Panc1 (cell line): ENCODE measurements at regions not wholly inside any gene's neighbourhood (a gene's known extent, or its start where the extent isn't known, plus 50 kb on each side); places are given as distances from the start of the nearest gene placed in this dataset.

ENCODE experiments used
- ATAC-seq: fragments of 200-7000 bp; cut with Tn5 transposase; 2 replicates; pipeline ENCODE4 v1.9.1; 2020; ENCODE audit warnings: mild to moderate bottlenecking, moderate library complexity
- BruUV-seq: library from RNA; stranded (reverse); fragments of 400-500 nt; replicated peaks from 2 replicates; lab custom pipeline; 2021; lab: Mats Ljungman, UMichigan
- CTCF ChIA-PET: fragments of 300-600 bp; sonication (Branson Sonifier 250); formaldehyde crosslinking; loops from one replicate; lab custom pipeline; 2022; ENCODE audit warnings: antibody characterized with exemption; lab: Charles Lee
- POLR2A ChIA-PET: fragments of 300-600 bp; sonication (Branson Sonifier 250); formaldehyde crosslinking; loops from one replicate; lab custom pipeline; 2022; ENCODE audit warnings: antibody characterized with exemption; lab: Charles Lee
- DNase-seq: peaks from one replicate; pipeline ENCODE4 v3.0.0-alpha.2; 2010; ENCODE audit warnings: low read depth, low spot score
- H3K27ac ChIP-seq: 2 replicates; pipeline ENCODE4 v1.5.1; 2011; ENCODE audit warnings: mild to moderate bottlenecking, low read length, inconsistent platforms
- H3K27me3 ChIP-seq: fragments of 200-500 bp; sonication (Bioruptor generic); 2 replicates; pipeline ENCODE4 v1.6.0; 2014; ENCODE audit warnings: low read length, inconsistent platforms; ENCODE audit not compliant: control insufficient read depth, insufficient read depth
- H3K36me3 ChIP-seq: fragments of 200-500 bp; sonication (Bioruptor generic); 2 replicates; pipeline ENCODE4 v1.5.1; 2014; ENCODE audit warnings: inconsistent platforms, mild to moderate bottlenecking, low read length, moderate library complexity; ENCODE audit not compliant: control insufficient read depth, insufficient read depth
- H3K4me1 ChIP-seq: 2 replicates; pipeline ENCODE4 v1.5.1; 2011; ENCODE audit warnings: inconsistent platforms, mild to moderate bottlenecking, low read length, moderate library complexity; ENCODE audit not compliant: control insufficient read depth, insufficient read depth
- H3K4me3 ChIP-seq, 2 experiments: 2 replicates each; pipeline ENCODE4 v1.5.1; 2011 to 2012; ENCODE audit warnings: low read depth in 2 of 2, low read length in 2 of 2, mild to moderate bottlenecking in 2 of 2, inconsistent platforms in 1 of 2, moderate library complexity in 1 of 2
- H3K9me3 ChIP-seq: fragments of 200-500 bp; sonication (Bioruptor generic); 2 replicates; pipeline ENCODE4 v1.5.1; 2014; ENCODE audit warnings: low read depth, mild to moderate bottlenecking, inconsistent platforms, low read length, moderate library complexity; ENCODE audit not compliant: control insufficient read depth, insufficient read depth
- CTCF ChIP-seq: fragments of 450-650 bp; IDR thresholded peaks from 2 replicates; pipeline ENCODE4 v1.5.1; 2017; ENCODE audit warnings: mild to moderate bottlenecking
- POLR2AphosphoS5 ChIP-seq: IDR thresholded peaks from 2 replicates; pipeline ENCODE4 v1.6.1; 2012; ENCODE audit warnings: mild to moderate bottlenecking, low read depth, low read length, moderate library complexity
- REST ChIP-seq, 2 experiments: IDR thresholded peaks; 2 replicates each; pipeline ENCODE4 v1.6.1; 2011 to 2012; ENCODE audit warnings: low read depth in 2 of 2, control low read depth in 1 of 2, low read length in 1 of 2, mild to moderate bottlenecking in 1 of 2, moderate library complexity in 1 of 2; ENCODE audit not compliant: insufficient read depth in 1 of 2
- SIN3A ChIP-seq: IDR thresholded peaks from 2 replicates; pipeline ENCODE4 v1.6.1; 2012; ENCODE audit warnings: low read depth, mild to moderate bottlenecking, low read length, moderate library complexity, borderline replicate concordance; ENCODE audit not compliant: insufficient read depth
- TCF7L2 ChIP-seq: IDR thresholded peaks from 2 replicates; pipeline ENCODE4 v1.6.1; 2011; ENCODE audit warnings: mild to moderate bottlenecking, low read depth, low read length, inconsistent platforms
- in situ Hi-C: cut with HindIII; loops from 2 replicates; pipeline ENCODE4 v1.10.0; 2016; ENCODE audit warnings: low sequenced_read_pairs, low pct_unique_long_range_greater_than_20kb
- intact Hi-C: fragments of 100-400 bp; cut with micrococcal nuclease; formaldehyde crosslinking; loops from one replicate; pipeline ENCODE4 v1.10.0; 2022; ENCODE audit not compliant: unreplicated experiment

- BruUV-seq = no TSS peak
- ChIA-PET POLR2A (no interaction called here), CTCF (no interaction called here)
- H3K9me3 ChIP-seq = no peaks in the 10 kb centered on the region
- H3K27me3 ChIP-seq = peaks cover 7% of the 10 kb centered on the region
- in situ Hi-C loops = no loop called here
- no peak overlapping the region for H3K4me3 ChIP-seq
- no peaks in the 10 kb centered on the region for H3K4me1 ChIP-seq
- H3K27ac ChIP-seq = no peak overlapping the region
- intact Hi-C loops = no loop called here
- H3K36me3 ChIP-seq = no peaks in the 10 kb centered on the region
- no peak for DNase-seq
- TF ChIP-seq CTCF (no peak), REST (IDR thresholded peaks at IDR 0.05; ENCODE audit: insufficient read depth in 1 of 2, low read depth in 2 of 2, low read length in 1 of 2) (no peak), SIN3A (no peak), POLR2AphosphoS5 (no peak), TCF7L2 (no peak)
- no peak for ATAC-seq
Measured at GRCh38 chr6:167730441-167730840, 96.3 kb upstream of the AFDN start.

GRCh38 chr6:167731216-167731615 lies 95.5 kb upstream of the AFDN start:
- Histone ChIP-seq H3K4me3 (no peak overlapping the region), H3K36me3 (no peaks in the 10 kb centered on the region), H3K27me3 (peaks cover 6% of the 10 kb centered on the region), H3K27ac (no peak overlapping the region), H3K4me1 (peaks cover 4% of the 10 kb centered on the region; the same call in 1 of the 2 replicates), H3K9me3 (no peaks in the 10 kb centered on the region)
- ChIA-PET CTCF (no interaction called here), POLR2A (no interaction called here)
- no peak for DNase-seq
- intact Hi-C loops (no loop called here), in situ Hi-C loops (no loop called here)
- ATAC-seq = no peak
- TF ChIP-seq CTCF = no peak
- no peak for TF ChIP-seq POLR2AphosphoS5
- BruUV-seq = no TSS peak
